Ovary (tissue), 3 donors: ENCODE measurements at regions not wholly inside any gene's neighbourhood (a gene's known extent, or its start where the extent isn't known, plus 50 kb on each side); places are given as distances from the start of the nearest gene placed in this dataset.

Source experiments
- POLR2A ChIP-seq: fragments of 450-650 bp; IDR thresholded peaks from one replicate; pipeline ENCODE4 v1.6.1; 2017; ENCODE audit warnings: antibody characterized with exemption, mild to moderate bottlenecking, moderate library complexity
- TF ChIP-seq, protein P1 (sequence below), 3 donors: fragments of 450-650 bp in 2 of 3; fragments of 200-600 bp in 1 of 3; IDR thresholded peaks; one replicate each; pipeline versions ENCODE4 v1.5.1 to v1.8.0; 2016 to 2022; ENCODE audit warnings: antibody characterized with exemption in 3 of 3, mild to moderate bottlenecking in 1 of 3
- donor health status: DM: no; HTN: no; CAD: no.

DNA sequence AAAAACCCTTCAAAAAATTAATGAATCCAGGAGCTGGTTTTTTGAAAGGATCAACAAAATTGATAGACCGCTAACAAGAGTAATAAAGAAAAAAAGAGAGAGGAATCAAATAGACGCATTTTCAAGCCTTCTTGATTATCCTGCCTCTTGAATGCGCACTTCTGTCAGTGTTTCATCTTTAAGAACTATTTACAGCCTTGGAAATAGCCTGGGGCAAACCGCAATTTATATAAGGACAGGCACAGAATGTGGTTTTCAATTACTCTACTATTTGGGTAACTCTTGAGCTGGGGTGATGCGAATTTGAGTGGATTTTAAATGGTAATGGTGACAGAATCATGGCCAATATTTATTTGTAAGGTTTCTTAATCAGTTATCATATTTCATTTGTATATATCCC, 179.1 kb upstream of the OTX2 start:
- TF ChIP-seq POLR2A = no peak
- TF ChIP-seq, protein P1, sequence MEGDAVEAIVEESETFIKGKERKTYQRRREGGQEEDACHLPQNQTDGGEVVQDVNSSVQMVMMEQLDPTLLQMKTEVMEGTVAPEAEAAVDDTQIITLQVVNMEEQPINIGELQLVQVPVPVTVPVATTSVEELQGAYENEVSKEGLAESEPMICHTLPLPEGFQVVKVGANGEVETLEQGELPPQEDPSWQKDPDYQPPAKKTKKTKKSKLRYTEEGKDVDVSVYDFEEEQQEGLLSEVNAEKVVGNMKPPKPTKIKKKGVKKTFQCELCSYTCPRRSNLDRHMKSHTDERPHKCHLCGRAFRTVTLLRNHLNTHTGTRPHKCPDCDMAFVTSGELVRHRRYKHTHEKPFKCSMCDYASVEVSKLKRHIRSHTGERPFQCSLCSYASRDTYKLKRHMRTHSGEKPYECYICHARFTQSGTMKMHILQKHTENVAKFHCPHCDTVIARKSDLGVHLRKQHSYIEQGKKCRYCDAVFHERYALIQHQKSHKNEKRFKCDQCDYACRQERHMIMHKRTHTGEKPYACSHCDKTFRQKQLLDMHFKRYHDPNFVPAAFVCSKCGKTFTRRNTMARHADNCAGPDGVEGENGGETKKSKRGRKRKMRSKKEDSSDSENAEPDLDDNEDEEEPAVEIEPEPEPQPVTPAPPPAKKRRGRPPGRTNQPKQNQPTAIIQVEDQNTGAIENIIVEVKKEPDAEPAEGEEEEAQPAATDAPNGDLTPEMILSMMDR (IDR thresholded peaks at IDR 0.05) = no peak
